Natural killer cell (primary cell): ENCODE measurements at regions not wholly inside any gene's neighbourhood (a gene's known extent, or its start where the extent isn't known, plus 50 kb on each side); places are given as distances from the start of the nearest gene placed in this dataset.

ENCODE experiments used
- ATAC-seq, 3 donors: fragments of 150-1000 bp in 2 of 3; fragments of 200-7000 bp in 1 of 3; cut with Tn5 transposase; 1 replicate in 1 of 3; 2 replicates in 2 of 3; pipeline ENCODE4 v1.10.0; 2021; ENCODE audit warnings: mild to moderate bottlenecking in 2 of 3, moderate library complexity in 2 of 3
- DNase-seq, 2 donors: peaks; one replicate each; pipeline versions ENCODE4 v3.0.0 to v3.0.0-alpha.2; 2013 to 2021; ENCODE audit warnings: mixed read lengths in 1 of 2
- H3K27ac ChIP-seq: one replicate; pipeline ENCODE4 v1.5.1; 2013; ENCODE audit warnings: mild to moderate bottlenecking, low read length
- H3K27me3 ChIP-seq: one replicate; pipeline ENCODE4 v1.6.1; 2013; ENCODE audit warnings: low read length; ENCODE audit not compliant: control insufficient read depth, insufficient read depth
- H3K36me3 ChIP-seq: one replicate; pipeline ENCODE4 v1.6.1; 2013; ENCODE audit warnings: low read length; ENCODE audit not compliant: control insufficient read depth, insufficient read depth
- H3K4me1 ChIP-seq: one replicate; pipeline ENCODE4 v1.6.1; 2013; ENCODE audit warnings: low read length; ENCODE audit not compliant: control insufficient read depth, insufficient read depth
- H3K4me3 ChIP-seq: one replicate; pipeline ENCODE4 v1.5.1; 2013; ENCODE audit warnings: low read length
- H3K9me3 ChIP-seq: one replicate; pipeline ENCODE4 v1.6.1; 2013; ENCODE audit warnings: low read length; ENCODE audit not compliant: control insufficient read depth, insufficient read depth
- H3K27ac Mint-ChIP-seq, 2 donors: one replicate each; pipeline ENCODE4 v1.8.0; 2022; ENCODE audit warnings: mild to moderate bottlenecking in 2 of 2, mixed read lengths in 2 of 2, moderate library complexity in 1 of 2
- H3K27me3 Mint-ChIP-seq, 2 donors: one replicate each; pipeline ENCODE4 v1.8.0; 2022; ENCODE audit warnings: low read depth in 2 of 2, mixed read lengths in 2 of 2
- H3K36me3 Mint-ChIP-seq: one replicate; pipeline ENCODE4 v1.8.0; 2022; ENCODE audit warnings: mixed read lengths
- H3K4me1 Mint-ChIP-seq, 2 donors: one replicate each; pipeline ENCODE4 v1.8.0; 2022; ENCODE audit warnings: mixed read lengths in 2 of 2
- H3K4me3 Mint-ChIP-seq: one replicate; pipeline ENCODE4 v1.8.0; 2022; ENCODE audit warnings: mild to moderate bottlenecking, moderate library complexity, mixed read lengths
- H3K9me3 Mint-ChIP-seq, 2 donors: one replicate each; pipeline ENCODE4 v1.8.0; 2022; ENCODE audit warnings: mixed read lengths in 2 of 2
- CTCF ChIP-seq: fragments of 200-600 bp; IDR thresholded peaks from one replicate; pipeline ENCODE4 v1.8.0; 2022; ENCODE audit warnings: antibody characterized with exemption
- WGBS: methylation state at CpG from one replicate; pipeline ENCODE4 v1.1.7; 2013; ENCODE audit warnings: missing lambda C conversion rate; ENCODE audit not compliant: insufficient coverage; 5-methylcytosine and 5-hydroxymethylcytosine counted together
- intact Hi-C: fragments of 100-400 bp; cut with micrococcal nuclease; formaldehyde crosslinking; loops from one replicate; pipeline ENCODE4 v1.14.2; 2022

GRCh38 chr2:221767106-221768012, 195.3 kb upstream of the EPHA4 start:
- Histone ChIP-seq H3K4me3 (no peak overlapping the region), H3K9me3 (no peaks in the 10 kb centered on the region), H3K4me1 (no peaks in the 10 kb centered on the region), H3K36me3 (no peaks in the 10 kb centered on the region), H3K27me3 (no peaks in the 10 kb centered on the region), H3K27ac (no peak overlapping the region)
- no peaks in the 10 kb centered on the region for H3K4me1 Mint-ChIP-seq
- no peaks in the 10 kb centered on the region for H3K36me3 Mint-ChIP-seq
- H3K27me3 Mint-ChIP-seq: no peaks in the 10 kb centered on the region
- no peak for DNase-seq
- no peak for TF ChIP-seq CTCF
- intact Hi-C loops: no loop called here
- ATAC-seq: no peak
- 80% methylated on average over 8 of the region's 9 CpGs for WGBS
- H3K27ac Mint-ChIP-seq: no peak overlapping the region
- no peak overlapping the region for H3K4me3 Mint-ChIP-seq
- H3K9me3 Mint-ChIP-seq: peaks cover 0 to 3% of the 10 kb centered on the region in 2 donors

- Mint-ChIP-seq H3K36me3 (no peaks in the 10 kb centered on the region), H3K4me3 (no peak overlapping the region), H3K9me3 (peaks cover 5 to 6% of the 10 kb centered on the region in 2 donors), H3K27ac (no peak overlapping the region), H3K4me1 (no peaks in the 10 kb centered on the region), H3K27me3 (no peaks in the 10 kb centered on the region)
- ATAC-seq (no peak), DNase-seq (no peak)
- WGBS: 85% methylated on average over 1 of the region's 1 CpG
- Histone ChIP-seq H3K27me3 (no peaks in the 10 kb centered on the region), H3K4me1 (no peaks in the 10 kb centered on the region), H3K9me3 (no peaks in the 10 kb centered on the region), H3K4me3 (no peak overlapping the region), H3K36me3 (no peaks in the 10 kb centered on the region), H3K27ac (no peak overlapping the region)
- intact Hi-C loops: no loop called here
- no peak for TF ChIP-seq CTCF
Observed at GRCh38 chr2:221762496-221762895, 190.4 kb upstream of the EPHA4 start.

- H3K27me3 ChIP-seq: no peaks in the 10 kb centered on the region
- no peak overlapping the region for H3K27ac ChIP-seq
- TF ChIP-seq CTCF: no peak
- no peak overlapping the region for H3K4me3 Mint-ChIP-seq
- H3K4me1 ChIP-seq: no peaks in the 10 kb centered on the region
- no peak overlapping the region for H3K4me3 ChIP-seq
- H3K4me1 Mint-ChIP-seq: no peaks in the 10 kb centered on the region
- intact Hi-C loops: no loop called here
- H3K36me3 Mint-ChIP-seq: no peaks in the 10 kb centered on the region
- WGBS: no CpG with 5 or more reads among the region's 2 CpGs
- ATAC-seq: no peak
- H3K27ac Mint-ChIP-seq: no peak overlapping the region
- no peak for DNase-seq
- H3K9me3 ChIP-seq: no peaks in the 10 kb centered on the region
- H3K36me3 ChIP-seq: no peaks in the 10 kb centered on the region
- H3K9me3 Mint-ChIP-seq: peaks cover 5 to 6% of the 10 kb centered on the region in 2 donors
- no peaks in the 10 kb centered on the region for H3K27me3 Mint-ChIP-seq
Observed at GRCh38 chr2:221761260-221761659, 189.2 kb upstream of the EPHA4 start.

GRCh38 chr2:221758076-221758475, 186.0 kb upstream of the EPHA4 start:
- Mint-ChIP-seq H3K4me3 (no peak overlapping the region), H3K27me3 (no peaks in the 10 kb centered on the region), H3K36me3 (no peaks in the 10 kb centered on the region), H3K9me3 (peaks cover 3 to 9% of the 10 kb centered on the region in 2 donors), H3K4me1 (no peaks in the 10 kb centered on the region), H3K27ac (no peak overlapping the region)
- Histone ChIP-seq H3K27me3 (no peaks in the 10 kb centered on the region), H3K4me3 (no peak overlapping the region), H3K9me3 (no peaks in the 10 kb centered on the region), H3K36me3 (no peaks in the 10 kb centered on the region), H3K4me1 (no peaks in the 10 kb centered on the region), H3K27ac (no peak overlapping the region)
- 3% methylated on average over 3 of the region's 5 CpGs for WGBS
- no peak for TF ChIP-seq CTCF
- intact Hi-C loops: no loop called here
- DNase-seq (no peak), ATAC-seq (no peak)
